ENCODE measurements at regions not wholly inside any gene's neighbourhood (a gene's known extent, or its start where the extent isn't known, plus 50 kb on each side); places are given as distances from the start of the nearest gene placed in this dataset.

DNA sequence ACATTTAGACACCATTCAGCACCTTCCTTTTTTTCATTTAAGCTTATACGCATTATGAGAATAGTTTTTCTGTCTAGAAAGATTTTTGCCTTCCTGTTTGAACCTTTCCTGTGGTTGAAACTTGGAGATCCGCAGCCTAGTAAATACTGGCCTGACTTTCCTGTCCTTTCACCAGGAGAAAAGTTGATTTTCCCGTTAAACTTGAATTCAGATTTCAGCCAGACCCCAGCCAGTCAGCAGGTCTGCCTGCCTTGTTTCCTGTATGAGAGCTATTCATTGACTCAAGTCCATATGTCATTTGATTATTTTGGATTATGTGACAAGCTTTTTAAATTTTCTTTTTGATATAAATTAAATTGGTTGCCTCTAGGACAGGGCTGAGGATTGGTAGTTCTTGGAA is 71.5 kb downstream of the EVX1 start:
- Histone ChIP-seq H3K9me3 (peaks cover 0 to 6% (median 3%) of the 10 kb centered on the region in 3 donors), H3K4me3 (no peak overlapping the region), H3K36me3 (no peaks in the 10 kb centered on the region), H3K4me1 (no peaks in the 10 kb centered on the region), H3K27me3 (peaks cover 0 to 3% of the 10 kb centered on the region in 2 donors), H3K27ac (no peak overlapping the region)
- no peak for DNase-seq
- intact Hi-C loops (cut with DNase I; ENCODE audit: low total_unique reads): no loop called here
- TF ChIP-seq, protein P1, sequence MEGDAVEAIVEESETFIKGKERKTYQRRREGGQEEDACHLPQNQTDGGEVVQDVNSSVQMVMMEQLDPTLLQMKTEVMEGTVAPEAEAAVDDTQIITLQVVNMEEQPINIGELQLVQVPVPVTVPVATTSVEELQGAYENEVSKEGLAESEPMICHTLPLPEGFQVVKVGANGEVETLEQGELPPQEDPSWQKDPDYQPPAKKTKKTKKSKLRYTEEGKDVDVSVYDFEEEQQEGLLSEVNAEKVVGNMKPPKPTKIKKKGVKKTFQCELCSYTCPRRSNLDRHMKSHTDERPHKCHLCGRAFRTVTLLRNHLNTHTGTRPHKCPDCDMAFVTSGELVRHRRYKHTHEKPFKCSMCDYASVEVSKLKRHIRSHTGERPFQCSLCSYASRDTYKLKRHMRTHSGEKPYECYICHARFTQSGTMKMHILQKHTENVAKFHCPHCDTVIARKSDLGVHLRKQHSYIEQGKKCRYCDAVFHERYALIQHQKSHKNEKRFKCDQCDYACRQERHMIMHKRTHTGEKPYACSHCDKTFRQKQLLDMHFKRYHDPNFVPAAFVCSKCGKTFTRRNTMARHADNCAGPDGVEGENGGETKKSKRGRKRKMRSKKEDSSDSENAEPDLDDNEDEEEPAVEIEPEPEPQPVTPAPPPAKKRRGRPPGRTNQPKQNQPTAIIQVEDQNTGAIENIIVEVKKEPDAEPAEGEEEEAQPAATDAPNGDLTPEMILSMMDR (IDR thresholded peaks at IDR 0.05): no peak

DNA sequence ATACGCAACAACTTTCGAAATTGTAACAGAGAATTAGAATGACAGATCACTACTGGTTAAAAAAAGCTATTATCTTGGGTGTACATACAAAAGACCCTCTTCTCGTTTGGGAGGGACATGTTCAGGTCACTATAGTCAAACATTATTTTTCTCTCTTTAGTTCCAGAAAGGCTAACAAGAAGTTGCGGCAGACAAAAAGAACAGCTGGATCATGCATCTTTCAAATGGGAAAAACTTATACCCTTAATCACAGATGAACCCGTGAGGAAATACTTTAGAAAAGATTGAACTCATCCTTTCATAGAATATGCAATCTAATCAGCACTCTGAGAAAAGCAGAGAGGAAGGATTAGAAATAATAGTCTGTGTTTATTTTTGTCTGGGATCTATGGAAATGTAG is 72.5 kb downstream of the EVX1 start:
- Histone ChIP-seq H3K27ac (no peak overlapping the region), H3K9me3 (peaks cover 0 to 6% (median 3%) of the 10 kb centered on the region in 3 donors), H3K36me3 (no peaks in the 10 kb centered on the region), H3K27me3 (peaks cover 0 to 3% of the 10 kb centered on the region in 2 donors), H3K4me3 (no peak overlapping the region), H3K4me1 (no peaks in the 10 kb centered on the region)
- intact Hi-C loops (cut with DNase I; ENCODE audit: low total_unique reads): no loop called here
- TF ChIP-seq, protein P1 (IDR thresholded peaks at IDR 0.05): no peak
- no peak for DNase-seq

GRCh38 chr7:27316311-27316710 is 73.7 kb downstream of the EVX1 start:
- Histone ChIP-seq H3K27me3 (no peaks in the 10 kb centered on the region), H3K9me3 (peaks cover 0 to 6% (median 3%) of the 10 kb centered on the region in 3 donors), H3K36me3 (no peaks in the 10 kb centered on the region), H3K27ac (no peak overlapping the region), H3K4me1 (no peaks in the 10 kb centered on the region), H3K4me3 (no peak overlapping the region)
- intact Hi-C loops (cut with DNase I; ENCODE audit: low total_unique reads): no loop called here
- TF ChIP-seq, protein P1 (IDR thresholded peaks at IDR 0.05): no peak
- no peak for DNase-seq

GRCh38 chr7:27324246-27324645 is 81.6 kb downstream of the EVX1 start:
- no peak overlapping the region for H3K27ac ChIP-seq
- TF ChIP-seq, protein P1 (IDR thresholded peaks at IDR 0.05): no peak
- no peak overlapping the region for H3K4me3 ChIP-seq
- H3K27me3 ChIP-seq: no peaks in the 10 kb centered on the region
- H3K9me3 ChIP-seq: no peaks in the 10 kb centered on the region
- no peaks in the 10 kb centered on the region for H3K4me1 ChIP-seq
- H3K36me3 ChIP-seq: no peaks in the 10 kb centered on the region
- DNase-seq: no peak
- intact Hi-C loops (cut with DNase I; ENCODE audit: low total_unique reads): no loop called here

- intact Hi-C loops (cut with DNase I; ENCODE audit: low total_unique reads): no loop called here
- no peak for DNase-seq
- Histone ChIP-seq H3K27ac (no peak overlapping the region), H3K27me3 (no peaks in the 10 kb centered on the region), H3K4me3 (no peak overlapping the region), H3K36me3 (no peaks in the 10 kb centered on the region), H3K4me1 (no peaks in the 10 kb centered on the region), H3K9me3 (peaks cover 0 to 20% (median 8%) of the 10 kb centered on the region in 3 donors)
- TF ChIP-seq, protein P1 (IDR thresholded peaks at IDR 0.05): no peak
Observed at GRCh38 chr7:27329909-27330308, 87.3 kb downstream of the EVX1 start.

- TF ChIP-seq, protein P1 (IDR thresholded peaks at IDR 0.05): no peak
- no peaks in the 10 kb centered on the region for H3K36me3 ChIP-seq
- peaks cover 0 to 3% of the 10 kb centered on the region in 2 donors for H3K27me3 ChIP-seq
- intact Hi-C loops (cut with DNase I; ENCODE audit: low total_unique reads): no loop called here
- H3K9me3 ChIP-seq: no peaks in the 10 kb centered on the region
- DNase-seq: no peak
- H3K4me3 ChIP-seq: no peak overlapping the region
- no peak overlapping the region for H3K27ac ChIP-seq
- H3K4me1 ChIP-seq: no peaks in the 10 kb centered on the region
Observed at GRCh38 chr7:27339478-27339877, 96.9 kb downstream of the EVX1 start.
